ENCODE measurements at regions not wholly inside any gene's neighbourhood (a gene's known extent, or its start where the extent isn't known, plus 50 kb on each side); places are given as distances from the start of the nearest gene placed in this dataset.
"Not testable (repeated sequence)": the region's sequence is repeated elsewhere in the genome, so short reads cannot be mapped to it uniquely, and the experiment has no call there.

DNA sequence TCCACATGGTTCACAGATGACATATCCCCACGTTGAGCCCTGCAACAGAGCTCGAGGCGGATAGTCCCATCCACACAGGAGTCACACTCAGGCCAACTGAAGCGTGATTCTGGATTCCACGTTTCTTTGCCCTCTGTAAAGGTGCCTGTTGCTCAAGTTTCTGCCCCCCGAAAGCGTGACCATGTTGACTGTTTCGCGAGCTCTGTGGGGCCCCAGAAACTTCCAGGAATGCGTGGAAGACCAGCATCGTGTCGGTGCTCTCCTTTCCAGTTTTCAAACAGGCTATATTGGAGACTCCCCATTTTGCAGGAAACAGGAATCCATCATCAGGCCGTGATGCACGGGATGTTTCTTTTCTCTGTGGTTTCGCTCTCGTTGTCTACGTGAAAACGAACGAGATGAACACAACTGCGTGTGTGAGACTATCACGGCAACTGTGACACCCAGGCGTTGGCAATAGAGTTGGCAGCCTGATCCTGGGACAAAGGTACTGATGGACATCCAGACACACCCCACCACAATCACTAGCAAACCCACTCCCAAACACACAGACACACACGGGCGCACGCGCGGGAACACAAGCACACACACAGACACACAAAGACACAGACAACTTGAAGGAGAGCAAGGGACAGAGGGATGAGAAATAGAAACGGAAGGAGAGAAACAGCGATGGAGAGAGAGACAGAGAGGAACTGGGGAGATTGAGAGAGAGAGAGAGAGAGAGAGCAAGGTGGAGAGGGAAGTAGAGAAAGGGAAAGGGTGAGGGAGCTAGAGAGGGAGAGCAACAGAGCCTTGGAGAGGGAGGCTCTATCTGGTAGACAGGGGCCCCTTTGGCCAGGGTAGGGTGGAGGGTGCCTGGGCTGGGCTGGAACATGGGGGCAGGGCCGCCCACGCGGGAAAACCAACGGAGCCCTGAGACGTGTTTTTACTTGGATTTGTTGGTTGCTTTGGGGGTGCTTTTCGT lies 1609.3 kb downstream of the SPATA31A7 start:
- peaks cover 23% of the 10 kb centered on the region for H3K36me3 Mint-ChIP-seq (ENCODE audit: low read depth)
- peak overlapping the region; percentile 87 for H3K4me3 Mint-ChIP-seq
- peaks cover 29% of the 10 kb centered on the region for H3K27me3 Mint-ChIP-seq (ENCODE audit: low read depth)
- DNase-seq, result peak; percentile 54
- H3K27ac Mint-ChIP-seq, result peak overlapping the region; percentile 66
- CTCF ChIA-PET; ATAC-seq; H3K9me3 Mint-ChIP-seq (ENCODE audit: insufficient read depth): not testable (repeated sequence)
- H3K4me1 Mint-ChIP-seq (ENCODE audit: low read depth), result peaks cover 37% of the 10 kb centered on the region
- POLR2A ChIA-PET, result interaction anchor here (2.8 kb wide), 1 partner anchor 1018 kb away, joined by 19 read pairs; no protein-coding TSS in a partner anchor

DNA sequence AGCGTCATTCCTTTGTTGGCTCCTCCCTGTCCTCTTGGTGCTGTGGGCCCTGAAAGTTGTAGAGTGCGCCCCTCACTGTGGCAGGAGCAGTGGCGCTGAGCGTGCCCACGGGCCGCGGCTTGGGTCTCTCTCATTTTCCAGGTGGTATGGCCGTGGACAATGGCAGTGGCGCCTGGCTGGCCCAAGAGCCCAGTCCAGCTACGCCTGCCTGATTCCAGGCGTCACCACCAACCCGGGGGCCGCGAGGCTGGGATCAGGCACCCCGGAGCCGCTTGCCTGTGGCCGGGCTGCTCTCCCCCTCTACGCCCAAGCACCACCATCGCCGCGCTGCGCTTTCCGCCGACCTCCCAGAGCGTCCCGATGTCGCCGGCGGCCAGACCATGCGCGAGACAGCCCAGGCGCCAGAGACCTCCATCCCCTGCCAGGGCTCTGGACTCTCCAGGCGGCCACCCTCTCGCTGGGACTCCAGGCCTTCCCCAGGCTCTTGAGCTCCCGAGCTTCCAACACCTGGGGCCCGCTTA lies 1610.1 kb downstream of the SPATA31A7 start:
- peaks cover 35% of the 10 kb centered on the region for H3K27me3 Mint-ChIP-seq (ENCODE audit: low read depth)
- H3K4me3 Mint-ChIP-seq, result peak overlapping the region; percentile 87
- DNase-seq, result peak; percentile 47
- ATAC-seq; H3K9me3 Mint-ChIP-seq (ENCODE audit: insufficient read depth): not testable (repeated sequence)
- H3K27ac Mint-ChIP-seq, result peak overlapping the region; percentile 66
- POLR2A ChIA-PET, result interaction anchor here (2.8 kb wide), 1 partner anchor 1017 kb away, joined by 19 read pairs; no protein-coding TSS in a partner anchor
- H3K4me1 Mint-ChIP-seq (ENCODE audit: low read depth), result peaks cover 37% of the 10 kb centered on the region
- CTCF ChIA-PET, result interaction anchor here (1.4 kb wide), 1 partner anchor 1018 kb away, joined by 4 read pairs; no protein-coding TSS in a partner anchor
- peaks cover 27% of the 10 kb centered on the region for H3K36me3 Mint-ChIP-seq (ENCODE audit: low read depth)

DNA sequence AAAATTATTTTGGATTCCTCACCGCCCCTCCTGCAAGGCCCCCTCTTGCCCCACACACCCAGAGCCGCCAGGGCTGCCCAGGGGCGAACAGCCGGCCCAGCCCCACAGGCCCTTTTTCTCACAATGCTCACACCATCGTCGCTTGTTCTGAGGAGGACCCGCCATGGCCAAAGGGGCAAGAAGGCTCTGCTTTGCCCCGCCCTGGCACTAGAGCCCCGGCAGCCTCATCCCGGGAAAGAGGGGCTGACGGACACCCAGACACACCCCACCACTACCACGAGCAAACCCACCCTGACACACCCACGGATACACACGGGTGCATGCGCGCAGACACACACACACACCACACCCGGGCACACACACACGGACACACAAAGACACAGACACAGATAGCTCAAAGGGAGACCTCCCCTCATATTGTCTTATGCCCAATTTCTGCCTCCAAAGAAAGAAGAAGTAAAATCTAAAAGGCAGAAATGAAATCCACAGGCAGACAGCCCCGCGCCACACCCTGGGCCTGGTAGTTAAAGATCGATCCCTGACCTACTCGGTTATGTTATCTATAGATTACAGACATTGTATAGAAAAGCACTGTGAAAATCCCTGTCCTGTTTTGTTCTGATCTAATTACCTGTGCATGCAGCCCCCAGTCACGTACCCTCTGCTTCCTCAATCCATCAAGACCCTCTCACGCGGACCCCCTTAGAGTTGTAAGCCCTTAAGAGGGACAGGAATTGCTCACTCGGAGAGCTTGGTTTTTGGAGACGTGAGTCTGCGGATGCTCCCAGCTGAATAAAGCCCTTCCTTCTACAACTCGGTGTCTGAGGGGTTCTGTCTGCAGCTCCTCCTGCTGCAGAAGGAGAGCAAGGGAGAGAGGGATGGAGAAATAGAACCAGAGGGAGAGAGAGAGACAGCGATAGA lies 1610.9 kb downstream of the SPATA31A7 start:
- H3K27me3 Mint-ChIP-seq (ENCODE audit: low read depth), result peaks cover 40% of the 10 kb centered on the region
- peak; percentile 50 for DNase-seq

DNA sequence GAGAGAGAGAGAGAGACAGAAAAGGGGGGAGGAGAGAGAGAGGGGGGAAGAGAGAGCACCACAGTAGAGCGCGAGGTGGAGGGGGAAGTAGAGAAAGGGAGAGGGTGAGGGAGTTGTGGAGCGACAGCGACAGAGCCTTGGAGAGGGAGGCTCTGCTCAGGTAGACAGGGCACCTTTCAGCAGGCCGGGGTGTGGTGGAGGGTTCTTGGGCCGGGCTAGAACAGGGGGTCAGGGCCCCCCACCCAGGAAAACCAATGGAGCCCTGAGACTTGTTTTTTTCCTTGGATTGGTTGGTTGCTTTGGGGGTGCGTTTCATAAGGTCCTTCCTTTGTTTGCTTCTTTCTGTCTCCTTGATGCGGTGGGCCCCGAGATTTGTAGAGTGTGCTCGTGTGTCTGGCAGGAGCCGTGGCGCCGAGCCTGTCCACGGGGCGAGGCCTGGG lies 1611.6 kb downstream of the SPATA31A7 start:
- peaks cover 41% of the 10 kb centered on the region for H3K27me3 Mint-ChIP-seq (ENCODE audit: low read depth)
- H3K4me1 Mint-ChIP-seq (ENCODE audit: low read depth), result peaks cover 37% of the 10 kb centered on the region
- H3K36me3 Mint-ChIP-seq (ENCODE audit: low read depth), result peaks cover 31% of the 10 kb centered on the region
- H3K27ac Mint-ChIP-seq, result peak overlapping the region; percentile 88
- POLR2A ChIA-PET; ATAC-seq; H3K9me3 Mint-ChIP-seq (ENCODE audit: insufficient read depth): not testable (repeated sequence)
- DNase-seq, result peak; percentile 52
- CTCF ChIA-PET, result interaction anchor here (1.4 kb wide), 1 partner anchor 1016 kb away, joined by 4 read pairs; no protein-coding TSS in a partner anchor
- H3K4me3 Mint-ChIP-seq, result peak overlapping the region; percentile 87

More for the DNA sequence above, 1610.9 kb downstream of the SPATA31A7 start:
- POLR2A ChIA-PET, result interaction anchor here (2.8 kb wide), 1 partner anchor 1017 kb away, joined by 19 read pairs; no protein-coding TSS in a partner anchor
- not testable (repeated sequence) for H3K9me3 Mint-ChIP-seq (ENCODE audit: insufficient read depth); ATAC-seq
- peaks cover 37% of the 10 kb centered on the region for H3K4me1 Mint-ChIP-seq (ENCODE audit: low read depth)
- H3K27ac Mint-ChIP-seq, result peak overlapping the region; percentile 88
- peak overlapping the region; percentile 87 for H3K4me3 Mint-ChIP-seq
- H3K36me3 Mint-ChIP-seq (ENCODE audit: low read depth), result peaks cover 31% of the 10 kb centered on the region
- CTCF ChIA-PET, result interaction anchor here (1.4 kb wide), 1 partner anchor 1017 kb away, joined by 4 read pairs; no protein-coding TSS in a partner anchor

DNA sequence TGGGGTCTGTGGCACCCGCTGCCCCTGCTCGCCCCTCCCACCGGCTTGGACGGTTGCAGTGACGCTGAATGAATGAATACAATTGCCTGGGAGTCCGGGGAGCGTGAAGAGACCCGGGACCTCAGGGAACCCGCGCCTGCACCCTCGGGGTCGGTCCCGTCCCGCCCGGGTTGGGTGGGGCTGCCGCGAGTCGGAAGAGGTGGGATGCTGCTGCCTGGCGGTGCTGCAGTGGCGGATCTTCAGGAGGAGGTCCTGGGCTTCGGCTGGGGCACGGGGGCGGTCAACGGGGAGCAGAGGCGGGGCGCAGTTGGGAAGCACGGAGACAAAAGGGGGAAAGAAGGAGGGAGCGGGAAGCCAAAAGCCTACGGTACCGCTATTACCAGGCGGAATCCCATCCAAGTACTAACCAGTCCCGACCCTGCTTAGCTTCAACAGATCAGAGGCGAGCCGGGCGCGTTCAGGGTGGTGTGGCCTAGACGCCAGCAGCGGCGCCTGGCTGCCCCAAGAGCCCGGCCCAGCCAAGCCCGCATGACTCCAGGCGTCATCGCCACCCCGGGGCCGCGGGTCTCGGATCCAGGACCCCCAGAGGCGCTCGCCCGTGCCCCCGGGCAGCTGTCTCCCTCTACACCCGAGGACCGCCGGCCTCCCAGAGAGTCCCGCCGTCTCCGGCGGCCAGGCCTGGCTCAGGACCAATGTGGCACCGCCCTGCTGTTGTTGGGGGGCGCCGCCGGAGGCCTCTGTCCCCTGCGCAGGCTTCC lies 1612.3 kb downstream of the SPATA31A7 start:
- H3K27ac Mint-ChIP-seq, result peak overlapping the region; percentile 88
- POLR2A ChIA-PET; H3K9me3 Mint-ChIP-seq (ENCODE audit: insufficient read depth): not testable (repeated sequence)
- ATAC-seq, result peak; percentile 100
- CTCF ChIA-PET, result interaction anchor here (1.3 kb wide), 1 partner anchor 1015 kb away, joined by 10 read pairs; no protein-coding TSS in a partner anchor
- H3K4me1 Mint-ChIP-seq (ENCODE audit: low read depth), result peaks cover 37% of the 10 kb centered on the region
- peak overlapping the region; percentile 87 for H3K4me3 Mint-ChIP-seq
- H3K36me3 Mint-ChIP-seq (ENCODE audit: low read depth), result peaks cover 31% of the 10 kb centered on the region
- H3K27me3 Mint-ChIP-seq (ENCODE audit: low read depth), result peaks cover 41% of the 10 kb centered on the region
- DNase-seq, result peak; percentile 88

DNA sequence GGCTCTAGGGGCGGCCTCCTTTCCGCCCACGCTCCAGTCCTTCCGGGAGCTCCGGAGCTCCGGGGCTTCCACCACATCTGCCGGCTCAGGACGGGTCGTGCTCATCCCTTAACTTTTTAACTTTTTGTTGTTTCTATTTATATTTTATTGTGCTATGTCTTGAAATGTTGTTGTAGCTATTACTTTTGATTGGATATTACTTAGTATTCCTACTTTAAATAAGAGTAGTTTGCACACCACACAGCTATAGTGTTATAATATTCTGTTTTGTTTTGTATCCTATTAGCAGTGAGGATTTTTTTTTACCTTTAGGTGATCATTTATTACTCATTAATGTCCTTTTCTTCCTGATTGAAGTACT lies 1612.9 kb downstream of the SPATA31A7 start:
- Mint-ChIP-seq H3K36me3 (ENCODE audit: low read depth) (peaks cover 31% of the 10 kb centered on the region), H3K4me3 (peak overlapping the region; percentile 87), H3K4me1 (ENCODE audit: low read depth) (peaks cover 37% of the 10 kb centered on the region), H3K27me3 (ENCODE audit: low read depth) (peaks cover 41% of the 10 kb centered on the region)
- CTCF ChIA-PET, result interaction anchor here (1.3 kb wide), 1 partner anchor 1015 kb away, joined by 10 read pairs; no protein-coding TSS in a partner anchor
- ATAC-seq; H3K9me3 Mint-ChIP-seq (ENCODE audit: insufficient read depth); DNase-seq; POLR2A ChIA-PET; H3K27ac Mint-ChIP-seq: not testable (repeated sequence)

DNA sequence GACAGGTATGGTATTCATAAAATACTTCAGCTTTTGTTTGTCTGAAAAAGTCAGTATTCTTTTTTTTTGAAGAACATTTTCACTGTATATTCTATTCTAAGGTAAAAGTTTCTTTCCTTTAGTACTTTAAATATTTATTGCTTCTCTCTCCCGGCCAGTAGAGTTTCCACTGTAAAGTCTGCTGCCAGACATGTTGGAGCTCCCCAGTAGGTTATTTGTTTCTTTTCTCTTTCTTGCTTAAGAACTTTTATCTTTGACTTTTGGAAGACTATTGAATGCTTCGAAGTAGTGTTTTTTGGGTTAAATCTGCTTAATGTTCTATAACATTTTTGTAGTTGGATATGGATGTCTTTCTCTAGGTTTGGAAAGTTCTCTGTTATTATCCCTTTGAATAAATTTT lies 1613.3 kb downstream of the SPATA31A7 start:
- Mint-ChIP-seq H3K27ac (peak overlapping the region; percentile 21), H3K36me3 (ENCODE audit: low read depth) (peaks cover 33% of the 10 kb centered on the region), H3K27me3 (ENCODE audit: low read depth) (peaks cover 41% of the 10 kb centered on the region), H3K4me1 (ENCODE audit: low read depth) (peaks cover 37% of the 10 kb centered on the region), H3K4me3 (peak overlapping the region; percentile 87)
- POLR2A ChIA-PET; DNase-seq; ATAC-seq; H3K9me3 Mint-ChIP-seq (ENCODE audit: insufficient read depth): not testable (repeated sequence)
- CTCF ChIA-PET, result interaction anchor here (1.3 kb wide), 1 partner anchor 1014 kb away, joined by 10 read pairs; no protein-coding TSS in a partner anchor

DNA sequence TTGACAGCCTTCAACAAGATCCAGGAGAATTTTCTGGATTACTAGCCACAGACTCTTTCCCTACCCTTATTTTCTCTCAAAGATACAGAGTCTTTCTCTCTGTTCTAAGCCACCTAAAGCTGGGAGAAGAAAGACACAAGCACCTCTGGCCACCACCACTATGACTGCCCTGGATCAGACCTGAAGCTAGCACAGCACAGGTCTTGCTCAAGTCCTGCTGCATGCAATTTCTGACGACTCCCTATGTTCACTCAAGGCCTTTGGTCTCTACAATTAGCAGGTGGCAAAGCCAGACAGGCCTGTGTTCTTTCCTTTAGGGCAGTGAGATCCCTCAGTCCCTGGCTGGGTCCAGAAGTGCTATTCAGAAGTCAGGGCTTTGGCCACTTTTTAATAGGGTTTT lies 1614.5 kb downstream of the SPATA31A7 start:
- H3K27me3 Mint-ChIP-seq (ENCODE audit: low read depth), result peaks cover 36% of the 10 kb centered on the region
- DNase-seq; H3K27ac Mint-ChIP-seq; H3K4me3 Mint-ChIP-seq; ATAC-seq; POLR2A ChIA-PET; CTCF ChIA-PET; H3K9me3 Mint-ChIP-seq (ENCODE audit: insufficient read depth): not testable (repeated sequence)
- H3K36me3 Mint-ChIP-seq (ENCODE audit: low read depth), result peaks cover 31% of the 10 kb centered on the region
- H3K4me1 Mint-ChIP-seq (ENCODE audit: low read depth), result peaks cover 31% of the 10 kb centered on the region

DNA sequence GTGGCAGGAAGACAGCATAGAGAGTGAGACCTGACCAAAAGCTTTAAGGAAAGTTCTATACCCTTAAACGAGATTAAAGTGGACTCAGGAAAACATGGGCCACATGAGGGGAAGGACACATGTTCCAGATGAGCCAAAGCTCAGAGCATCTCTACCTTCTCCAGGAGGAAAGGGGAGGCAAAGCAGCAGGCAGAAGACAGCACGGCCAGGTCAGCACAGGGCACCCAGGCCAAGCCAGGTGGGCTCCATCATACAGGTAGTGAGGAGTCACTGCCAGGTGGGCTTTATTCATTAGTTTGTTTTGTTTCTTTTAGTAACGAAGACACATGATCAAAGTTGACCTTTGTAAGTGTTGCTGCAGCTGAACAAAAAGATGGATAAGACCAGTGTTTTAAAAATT lies 1617.6 kb downstream of the SPATA31A7 start:
- CTCF ChIA-PET; H3K4me1 Mint-ChIP-seq (ENCODE audit: low read depth); ATAC-seq; H3K4me3 Mint-ChIP-seq; H3K9me3 Mint-ChIP-seq (ENCODE audit: insufficient read depth); H3K27ac Mint-ChIP-seq; POLR2A ChIA-PET; DNase-seq: not testable (repeated sequence)
- Mint-ChIP-seq H3K27me3 (ENCODE audit: low read depth) (peaks cover 16% of the 10 kb centered on the region), H3K36me3 (ENCODE audit: low read depth) (peaks cover 16% of the 10 kb centered on the region)

DNA sequence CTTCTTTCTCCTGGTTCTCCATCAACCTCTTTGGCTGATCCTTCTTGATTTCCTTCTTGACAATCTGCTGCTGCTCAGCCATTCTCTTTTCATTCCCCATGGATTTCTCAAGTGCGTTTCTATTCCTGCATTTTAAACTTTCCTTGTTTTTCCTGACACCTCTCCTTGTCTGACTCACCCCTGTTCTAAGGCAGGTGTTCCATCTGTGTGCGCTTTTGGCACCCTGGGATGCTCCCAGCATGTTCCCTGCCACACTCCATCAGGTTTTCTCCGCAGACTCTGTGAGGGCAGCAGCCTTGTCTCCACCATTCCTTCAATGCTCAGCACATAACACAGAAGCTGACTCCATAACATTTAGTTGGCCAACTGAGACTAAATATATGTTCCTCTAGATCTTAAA lies 1618.2 kb downstream of the SPATA31A7 start:
- H3K9me3 Mint-ChIP-seq (ENCODE audit: insufficient read depth); H3K27ac Mint-ChIP-seq; DNase-seq; ATAC-seq; CTCF ChIA-PET; POLR2A ChIA-PET; H3K4me1 Mint-ChIP-seq (ENCODE audit: low read depth); H3K4me3 Mint-ChIP-seq: not testable (repeated sequence)
- H3K36me3 Mint-ChIP-seq (ENCODE audit: low read depth), result peaks cover 16% of the 10 kb centered on the region
- H3K27me3 Mint-ChIP-seq (ENCODE audit: low read depth), result peaks cover 16% of the 10 kb centered on the region
